Lower leg skin (tissue), 3 donors: ENCODE measurements at regions not wholly inside any gene's neighbourhood (a gene's known extent, or its start where the extent isn't known, plus 50 kb on each side); places are given as distances from the start of the nearest gene placed in this dataset.

Source experiments
- CTCF ChIP-seq, 3 donors: fragments of 450-650 bp; IDR thresholded peaks; one replicate each; pipeline ENCODE4 v1.5.1; 2016; ENCODE audit warnings: antibody characterized with exemption in 3 of 3, mild to moderate bottlenecking in 3 of 3, moderate library complexity in 2 of 3
- POLR2A ChIP-seq, 2 donors: fragments of 450-650 bp; IDR thresholded peaks; one replicate each; pipeline ENCODE4 v1.6.1; 2016 to 2017; ENCODE audit warnings: antibody characterized with exemption in 2 of 2, mild to moderate bottlenecking in 1 of 2, moderate library complexity in 1 of 2

GRCh38 chr7:116441534-116441933, 58.0 kb upstream of the CAV2 start:
- TF ChIP-seq CTCF (IDR thresholded peaks at IDR 0.05) (no peak), POLR2A (IDR thresholded peaks at IDR 0.05) (no peak)
